Right lobe of liver (tissue), 6 donors: ENCODE measurements at regions not wholly inside any gene's neighbourhood (a gene's known extent, or its start where the extent isn't known, plus 50 kb on each side); places are given as distances from the start of the nearest gene placed in this dataset.

Experiments used
- ATAC-seq, 4 donors: fragments of 200-7000 bp; cut with Tn5 transposase; one replicate each; pipeline ENCODE4 v1.9.1; 2020; ENCODE audit warnings: mild to moderate bottlenecking in 4 of 4, moderate library complexity in 4 of 4
- DNase-seq, 3 donors: peaks; one replicate each; pipeline ENCODE4 v3.0.0-alpha.2; 2020
- H3K27ac ChIP-seq, 3 donors: fragments of 200-600 bp; one replicate each; pipeline ENCODE4 v1.8.0; 2022
- H3K27me3 ChIP-seq, 2 donors: fragments of 200-600 bp; one replicate each; pipeline ENCODE4 v1.8.0; 2022
- H3K36me3 ChIP-seq, 4 donors: fragments of 200-600 bp; sonication (generic) in 1 of 4; one replicate each; pipeline versions ENCODE4 v1.5.1 to v1.8.0; 2017 to 2022; ENCODE audit warnings: control low read depth in 1 of 4
- H3K4me1 ChIP-seq, 4 donors: fragments of 200-600 bp; sonication (generic) in 1 of 4; one replicate each; pipeline versions ENCODE4 v1.5.1 to v1.8.0; 2017 to 2022; ENCODE audit warnings: control low read depth in 1 of 4
- H3K4me3 ChIP-seq, 3 donors: fragments of 200-600 bp; one replicate each; pipeline ENCODE4 v1.8.0; 2022
- H3K9me3 ChIP-seq, 4 donors: fragments of 200-600 bp; sonication (generic) in 1 of 4; one replicate each; pipeline versions ENCODE4 v1.5.1 to v1.8.0; 2017 to 2022; ENCODE audit warnings: control low read depth in 1 of 4
- CTCF ChIP-seq, 4 donors: fragments of 200-600 bp in 3 of 4; fragments of 450-650 bp in 1 of 4; IDR thresholded peaks; one replicate each; pipeline versions ENCODE4 v1.5.1 to v1.8.0; 2016 to 2022; ENCODE audit warnings: antibody characterized with exemption in 4 of 4, mild to moderate bottlenecking in 2 of 4
- POLR2A ChIP-seq: fragments of 450-650 bp; IDR thresholded peaks from one replicate; pipeline ENCODE4 v1.6.1; 2017; ENCODE audit warnings: antibody characterized with exemption, mild to moderate bottlenecking
- WGBS: methylation state at CpG from one replicate; pipeline ENCODE4 v1.1.6; 2018; ENCODE audit warnings: low coverage, low lambda C conversion rate; ENCODE audit not compliant: insufficient coverage; ENCODE audit errors: missing lambda C conversion rate; 5-methylcytosine and 5-hydroxymethylcytosine counted together
- intact Hi-C, 2 donors: fragments of 100-400 bp; cut with DNase I; formaldehyde crosslinking; loops; one replicate each; pipeline versions ENCODE4 v1.11.2 to v1.14.1; 2022
- donor health status: DM: no; HTN: yes; CAD: no.
- donor health status: DM: no; HTN: no; CAD: no.
- donor health status: DM: no; HTN: no; CAD: no.
- donor health status: DM: no; HTN: yes; CAD: no.
- donor health status: DM: no; HTN: yes; CAD: no.

DNA sequence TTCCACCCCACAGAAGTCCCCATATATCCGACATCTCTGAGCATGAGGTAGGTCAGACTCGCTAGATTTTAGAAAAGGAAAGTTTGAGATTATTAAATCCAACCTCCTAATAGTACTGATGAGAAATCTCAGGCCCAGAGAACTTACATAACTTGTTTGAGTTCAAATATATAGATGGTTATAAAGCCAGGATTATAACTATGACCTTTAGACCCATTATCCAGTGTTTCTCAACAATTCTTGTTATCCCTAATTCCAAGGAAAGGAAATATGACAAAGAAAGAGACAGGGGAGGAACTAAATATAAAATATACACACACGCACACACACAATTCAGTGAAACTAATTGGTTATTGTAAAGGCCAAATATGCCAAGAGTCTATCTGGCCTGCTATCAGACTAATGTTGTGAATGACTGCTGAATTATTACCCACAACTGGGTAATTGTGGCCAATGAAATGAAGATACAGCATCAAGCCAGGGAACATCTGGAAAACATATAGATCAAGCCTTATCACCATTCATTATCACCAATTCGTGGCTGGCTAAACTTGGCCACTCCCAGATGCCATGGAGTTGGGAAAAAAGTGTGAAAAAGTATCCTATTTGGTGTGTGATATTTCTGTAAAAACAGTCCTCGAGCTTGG lies 248.4 kb downstream of the PRELID2 start:
- Histone ChIP-seq H3K36me3 (no peaks in the 10 kb centered on the region), H3K27ac (no peak overlapping the region), H3K27me3 (no peaks in the 10 kb centered on the region), H3K4me1 (no peaks in the 10 kb centered on the region), H3K4me3 (no peak overlapping the region), H3K9me3 (no peaks in the 10 kb centered on the region)
- no peak for TF ChIP-seq CTCF (IDR thresholded peaks at IDR 0.05)
- TF ChIP-seq POLR2A: no peak
- intact Hi-C loops: no loop called here
- ATAC-seq: no peak
- DNase-seq: no peak
- 73% methylated on average over 5 of the region's 5 CpGs for WGBS

DNA sequence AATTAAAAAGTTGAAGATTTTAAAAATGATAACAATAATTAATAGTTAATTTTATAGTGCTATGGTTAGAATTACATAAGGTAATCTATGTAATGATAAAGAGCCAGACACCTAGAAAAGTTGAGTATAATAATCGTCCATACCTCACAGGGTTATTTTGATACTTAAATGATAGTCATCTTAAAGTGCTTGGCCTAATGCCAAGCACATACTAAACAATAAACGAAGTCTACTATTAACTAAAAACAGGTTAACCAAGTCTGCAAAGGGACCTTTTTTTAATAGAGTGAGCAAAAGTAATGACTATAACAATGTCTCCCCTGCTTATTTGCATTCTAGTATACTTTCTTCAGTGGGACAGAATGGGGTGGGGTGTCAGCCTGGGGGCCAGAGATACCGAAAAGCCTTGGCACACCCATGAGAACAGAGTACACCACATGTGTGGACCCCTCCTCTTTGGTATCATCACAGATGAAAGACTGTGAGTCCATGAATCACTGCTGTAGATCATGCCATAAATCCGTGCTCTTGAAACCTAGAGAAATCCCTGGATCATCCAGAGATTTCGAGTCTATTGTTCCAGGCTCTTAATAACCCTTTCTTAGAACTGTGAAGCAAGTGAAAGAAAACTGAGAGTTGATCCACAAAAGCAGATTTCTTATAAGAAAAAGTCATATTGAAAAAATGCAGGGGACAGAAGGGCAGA lies 249.5 kb downstream of the PRELID2 start:
- Histone ChIP-seq H3K27ac (no peak overlapping the region), H3K4me3 (no peak overlapping the region), H3K4me1 (no peaks in the 10 kb centered on the region), H3K36me3 (no peaks in the 10 kb centered on the region), H3K27me3 (no peaks in the 10 kb centered on the region), H3K9me3 (no peaks in the 10 kb centered on the region)
- intact Hi-C loops: no loop called here
- no peak for ATAC-seq
- DNase-seq: no peak
- WGBS: 51% methylated on average over 3 of the region's 5 CpGs
- TF ChIP-seq POLR2A (no peak), CTCF (IDR thresholded peaks at IDR 0.05) (no peak)

- H3K36me3 ChIP-seq: no peaks in the 10 kb centered on the region
- peaks cover 0 to 4% (median 0%) of the 10 kb centered on the region in 4 donors for H3K9me3 ChIP-seq
- WGBS: 8% methylated on average over 1 of the region's 1 CpG
- no peaks in the 10 kb centered on the region for H3K27me3 ChIP-seq
- ATAC-seq (no peak), DNase-seq (no peak)
- TF ChIP-seq CTCF (IDR thresholded peaks at IDR 0.05): no peak
- no peak for TF ChIP-seq POLR2A
- intact Hi-C loops: no loop called here
- H3K27ac ChIP-seq: no peak overlapping the region
- H3K4me1 ChIP-seq: no peaks in the 10 kb centered on the region
- no peak overlapping the region for H3K4me3 ChIP-seq
These were observed 255.8 kb downstream of the PRELID2 start for GRCh38 chr5:145579301-145579700.

- Histone ChIP-seq H3K4me3 (no peak overlapping the region), H3K27ac (no peak overlapping the region), H3K36me3 (no peaks in the 10 kb centered on the region), H3K9me3 (peaks cover 0 to 4% (median 0%) of the 10 kb centered on the region in 4 donors), H3K4me1 (no peaks in the 10 kb centered on the region), H3K27me3 (no peaks in the 10 kb centered on the region)
- DNase-seq (no peak), ATAC-seq (no peak)
- intact Hi-C loops: no loop called here
- WGBS: 65% methylated on average over 3 of the region's 3 CpGs
- TF ChIP-seq CTCF (IDR thresholded peaks at IDR 0.05) (no peak), POLR2A (no peak)
These were observed 260.1 kb downstream of the PRELID2 start for GRCh38 chr5:145574889-145575573.
